GM21786 (cell line): ENCODE measurements at regions not wholly inside any gene's neighbourhood (a gene's known extent, or its start where the extent isn't known, plus 50 kb on each side); places are given as distances from the start of the nearest gene placed in this dataset.
"Not testable (repeated sequence)": the region's sequence is repeated elsewhere in the genome, so short reads cannot be mapped to it uniquely, and the experiment has no call there.

Experiments
- ATAC-seq: cut with Tn5 transposase; IDR thresholded peaks from one replicate; pipeline ENCODE4 v1.9.1; 2021; ENCODE audit not compliant: unreplicated experiment

GRCh38 chr14:58730792-58731464, 93.2 kb downstream of the DACT1 start:
- no peak for ATAC-seq

DNA sequence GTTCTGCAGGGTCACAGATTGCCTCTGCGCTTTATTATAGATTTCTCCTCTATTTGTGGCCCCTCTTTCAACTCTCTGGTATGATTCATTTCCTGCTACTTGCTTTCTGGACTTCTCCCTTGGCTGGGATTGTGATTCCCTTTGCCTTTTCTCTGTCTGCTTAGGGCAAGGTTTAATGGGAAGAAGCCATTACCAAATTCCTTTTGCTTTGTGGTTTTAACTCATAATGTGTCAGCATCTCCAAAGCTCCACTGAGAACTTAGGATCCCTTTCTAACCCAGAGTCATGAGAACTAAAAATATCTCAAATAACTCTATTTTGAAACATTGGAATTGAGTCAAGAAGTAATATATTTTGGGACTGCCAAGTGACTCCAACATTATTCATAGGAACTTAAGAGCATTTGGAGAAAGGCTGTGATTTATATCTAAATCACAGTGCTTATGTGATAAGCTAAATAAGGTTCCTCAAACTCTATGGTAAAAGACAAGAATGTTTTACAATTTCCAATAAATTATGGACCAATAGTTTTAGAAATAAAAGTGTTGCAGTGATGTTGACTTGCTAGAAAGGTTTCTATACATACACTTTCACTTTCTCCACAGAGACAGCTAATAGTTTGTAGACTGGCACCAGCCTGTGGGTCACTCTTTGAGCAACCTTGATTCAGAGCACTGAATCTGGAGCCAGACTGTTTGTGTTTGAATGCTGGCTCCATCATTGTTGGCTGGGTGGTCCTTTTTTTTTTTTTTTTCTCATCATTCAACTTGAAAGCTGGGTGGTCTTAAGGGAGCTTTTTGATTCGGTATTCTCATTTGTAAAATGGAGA, 93.9 kb downstream of the DACT1 start:
- no peak for ATAC-seq

GRCh38 chr14:58732387-58732786, 94.6 kb downstream of the DACT1 start:
- no peak for ATAC-seq

DNA sequence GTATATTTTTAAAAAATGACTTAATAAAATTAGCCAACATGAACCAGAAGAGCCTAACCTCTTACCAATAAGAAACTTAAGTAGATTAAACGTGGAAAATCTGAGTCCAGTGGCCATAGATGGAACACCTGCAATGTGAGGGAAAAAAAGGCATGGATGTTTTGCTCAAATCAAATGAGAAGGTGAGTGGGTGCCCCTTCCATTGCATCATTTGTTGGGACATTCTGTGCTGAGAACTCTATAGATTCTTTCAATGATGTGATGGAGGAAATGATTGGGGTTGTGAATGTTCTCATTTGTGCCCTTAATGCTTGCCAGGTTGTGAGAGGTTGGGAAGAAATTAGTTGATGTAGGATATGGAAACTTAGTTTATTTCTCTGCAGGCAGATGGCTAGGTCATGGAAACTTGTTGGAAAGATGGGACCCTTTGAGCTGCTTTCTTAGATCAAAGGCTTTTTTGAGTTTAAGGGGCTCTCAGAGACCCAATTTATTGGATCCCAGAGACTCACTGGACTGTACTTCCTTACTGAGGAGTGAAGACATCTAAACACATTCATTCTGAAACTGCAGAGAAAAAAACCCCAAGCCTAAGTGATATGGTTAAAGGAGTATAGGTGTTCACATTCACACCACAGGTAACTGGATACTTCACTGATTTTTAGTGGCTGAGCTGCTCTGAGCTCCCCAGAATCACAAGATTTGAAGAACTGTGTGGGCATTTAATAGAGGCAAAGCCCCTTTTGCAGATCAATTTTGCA, 95.9 kb downstream of the DACT1 start:
- peak; percentile 78 for ATAC-seq

DNA sequence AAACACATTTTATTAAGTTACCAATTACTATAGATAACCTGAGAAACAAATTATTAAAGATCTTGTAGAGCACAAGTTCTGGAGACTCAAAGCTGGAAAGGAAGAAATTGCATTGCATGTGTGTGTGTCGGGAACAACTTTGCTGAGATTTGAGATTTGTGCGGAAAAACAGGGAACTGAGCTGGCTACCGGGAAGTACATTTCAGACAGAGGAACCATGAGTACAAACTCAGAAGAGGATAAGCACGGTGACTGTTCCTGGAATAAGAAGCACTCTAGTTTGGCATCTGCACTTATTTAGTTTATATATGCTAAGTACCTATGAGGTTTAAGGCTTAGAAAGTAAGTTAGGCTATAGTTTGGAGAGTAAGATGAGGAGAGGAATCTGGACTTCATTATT, 97.8 kb downstream of the DACT1 start:
- ATAC-seq = no peak

DNA sequence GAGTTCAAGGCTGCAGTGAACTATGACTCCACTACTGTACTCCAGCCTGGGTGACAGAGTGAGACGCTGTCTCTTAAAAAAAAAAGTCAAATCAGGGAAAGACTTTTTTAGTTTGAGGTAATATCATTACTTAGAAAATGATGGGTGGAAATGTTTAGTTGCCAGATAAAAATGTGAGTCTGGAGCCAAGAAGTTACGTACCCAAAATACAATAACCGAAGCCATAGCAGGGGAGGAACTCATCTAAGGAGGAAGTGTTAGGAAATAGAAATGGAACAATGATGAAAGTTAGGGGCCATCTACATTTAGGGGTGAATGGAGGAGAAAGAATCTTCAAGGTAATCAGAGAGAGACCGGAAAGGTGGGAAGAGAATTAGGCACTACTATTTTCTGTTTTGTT, 98.8 kb downstream of the DACT1 start:
- ATAC-seq = no peak

DNA sequence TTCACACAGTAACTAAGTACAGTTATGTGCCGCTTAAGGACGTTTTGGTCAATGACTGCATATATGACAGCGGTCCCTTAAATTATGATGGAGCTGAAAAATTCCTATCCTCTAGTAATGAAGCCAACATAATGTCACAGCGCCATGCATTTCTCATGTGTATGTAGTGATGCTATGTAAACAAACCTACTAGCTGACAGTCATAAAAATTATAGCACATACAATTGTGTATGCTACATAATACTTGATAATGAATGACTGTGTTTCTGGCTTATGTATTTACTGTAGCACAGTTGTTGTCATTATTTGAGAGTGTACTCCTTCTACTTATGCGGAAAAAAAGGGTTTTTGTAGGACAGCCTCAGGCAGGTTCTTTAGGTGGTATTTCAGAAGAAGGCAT, 99.7 kb downstream of the DACT1 start:
- ATAC-seq = no peak

GRCh38 chr14:58738189-58738836, 100.6 kb downstream of the DACT1 start:
- no peak for ATAC-seq

DNA sequence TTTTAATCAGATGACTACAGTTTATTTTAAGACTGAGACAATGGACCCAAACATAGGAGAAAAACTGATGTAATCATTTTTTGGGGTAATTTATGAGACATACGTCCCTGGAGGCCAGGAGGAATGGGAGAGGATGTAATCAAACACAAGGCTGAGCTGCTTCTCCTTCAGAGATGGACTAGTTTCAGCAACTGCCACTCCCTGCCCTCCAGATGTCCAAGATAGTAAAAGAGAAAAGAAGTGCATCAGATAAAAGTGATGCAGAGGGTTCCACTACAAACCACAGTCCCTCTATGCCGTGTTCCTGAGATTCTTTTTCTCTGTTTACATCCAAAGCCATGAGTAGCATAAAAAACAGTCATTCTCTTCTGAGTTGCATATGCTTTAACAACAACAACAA, 101.1 kb downstream of the DACT1 start:
- no peak for ATAC-seq

DNA sequence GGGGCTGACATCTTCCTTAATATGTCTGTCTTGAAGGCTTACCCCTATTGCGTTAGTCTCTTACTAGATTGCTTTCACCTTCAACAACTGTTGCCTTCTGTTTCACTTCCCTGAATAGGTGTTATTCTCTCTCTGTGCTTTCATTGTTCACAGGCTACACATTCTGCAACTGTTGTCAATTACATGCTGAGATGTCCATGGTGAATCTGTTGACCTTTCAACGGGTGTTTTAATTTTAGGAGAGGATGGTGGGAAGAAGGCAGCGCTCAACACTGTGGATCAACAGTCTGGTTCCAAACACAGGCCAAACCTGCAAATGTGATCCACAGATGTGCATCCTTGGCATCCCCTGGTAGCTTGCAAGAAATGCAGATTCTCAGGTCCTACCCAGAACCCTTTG, 101.9 kb downstream of the DACT1 start:
- peak; percentile 97 for ATAC-seq

GRCh38 chr14:58740379-58740935, 102.7 kb downstream of the DACT1 start:
- no peak for ATAC-seq

- ATAC-seq = no peak
Observed at GRCh38 chr14:58744801-58745394, 107.1 kb downstream of the DACT1 start.

- no peak for ATAC-seq
Observed at GRCh38 chr14:58746261-58746660, 108.5 kb downstream of the DACT1 start.

DNA sequence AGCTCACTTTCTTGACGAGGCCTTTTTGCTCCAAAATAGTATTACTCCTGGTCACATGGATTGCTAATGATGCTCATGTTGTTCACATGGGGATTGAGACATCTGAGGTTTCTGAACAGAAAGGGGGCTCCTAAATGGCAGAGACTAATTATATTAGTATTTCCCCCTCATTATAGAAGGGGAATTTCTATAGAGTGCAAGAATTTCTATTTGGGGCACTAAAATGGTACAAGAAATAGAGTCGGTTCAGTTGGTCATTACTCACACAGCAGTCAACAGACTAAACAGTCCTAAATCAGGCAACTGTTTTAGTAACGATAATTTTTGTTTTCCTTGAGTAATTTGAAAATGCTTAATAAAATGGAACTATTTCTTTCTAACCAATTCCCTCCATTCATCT, 108.9 kb downstream of the DACT1 start:
- ATAC-seq = no peak

DNA sequence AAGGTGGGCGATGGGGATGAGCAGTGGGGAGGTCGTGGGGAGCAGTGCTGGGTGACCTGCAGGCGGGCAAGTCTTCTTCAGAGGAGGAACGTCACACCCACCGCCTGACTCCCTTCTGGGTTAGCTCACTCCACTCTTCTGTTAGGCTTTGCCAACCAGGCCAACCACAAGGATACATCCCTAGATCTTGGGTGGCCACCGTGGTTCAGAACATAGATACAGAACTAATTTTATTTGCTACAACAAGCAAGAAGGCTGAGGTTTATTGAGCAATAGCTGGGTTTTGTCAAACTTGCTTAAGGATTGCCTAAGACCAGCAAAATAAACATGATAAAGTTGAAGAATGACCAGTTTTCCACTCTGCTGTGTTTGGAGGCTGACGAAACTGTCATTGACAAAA, 109.4 kb downstream of the DACT1 start:
- no peak for ATAC-seq

- not testable (repeated sequence) for ATAC-seq
Observed at GRCh38 chr14:58748251-58748650, 110.5 kb downstream of the DACT1 start.

GRCh38 chr14:58749066-58749669, 111.4 kb downstream of the DACT1 start:
- ATAC-seq = peak; percentile 93

DNA sequence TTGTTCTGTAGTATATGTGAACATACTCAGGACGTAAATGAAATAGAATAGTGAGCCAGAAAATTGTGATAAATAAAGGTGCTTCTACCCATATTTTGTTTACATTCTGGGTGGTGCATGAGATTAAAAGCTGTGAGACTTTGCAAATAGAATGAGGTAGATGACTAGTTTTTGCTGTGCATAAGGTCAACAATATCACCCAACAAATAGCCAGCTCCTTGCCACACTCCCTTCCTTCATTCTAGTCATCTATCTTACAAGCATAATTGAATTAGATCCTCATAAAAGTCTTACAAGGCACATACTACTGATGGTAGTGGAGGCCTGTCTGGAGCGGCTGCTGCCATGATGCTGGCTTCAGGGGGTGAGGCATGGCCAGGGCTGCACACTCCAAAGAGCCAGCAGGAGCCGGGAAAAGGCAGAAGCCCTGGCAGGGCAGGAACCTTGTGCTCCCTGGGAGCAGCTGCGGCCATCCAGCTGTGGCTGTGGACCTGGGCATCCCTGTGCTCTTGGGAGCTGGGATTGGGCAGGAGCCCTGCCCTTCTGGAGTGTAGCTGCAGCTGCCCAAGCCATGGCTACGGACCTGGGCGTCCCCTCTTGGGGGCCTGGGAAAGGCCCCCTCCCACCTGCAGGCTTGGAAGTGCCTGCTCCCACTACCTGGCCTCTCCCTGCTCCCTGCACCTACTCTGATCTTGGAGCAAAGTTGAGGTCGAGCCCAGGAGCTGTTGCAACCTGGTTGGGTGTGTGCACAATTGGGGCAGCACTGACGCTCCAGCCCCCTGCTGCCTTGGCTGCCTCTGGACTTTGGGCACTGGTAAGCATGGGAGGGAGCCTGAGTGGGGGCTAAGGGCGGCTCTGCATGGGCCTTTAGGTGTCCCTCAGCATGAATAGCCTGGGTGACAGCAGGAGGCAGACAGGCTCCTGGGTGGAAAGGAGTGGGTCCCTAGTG, 112.8 kb downstream of the DACT1 start:
- no peak for ATAC-seq

DNA sequence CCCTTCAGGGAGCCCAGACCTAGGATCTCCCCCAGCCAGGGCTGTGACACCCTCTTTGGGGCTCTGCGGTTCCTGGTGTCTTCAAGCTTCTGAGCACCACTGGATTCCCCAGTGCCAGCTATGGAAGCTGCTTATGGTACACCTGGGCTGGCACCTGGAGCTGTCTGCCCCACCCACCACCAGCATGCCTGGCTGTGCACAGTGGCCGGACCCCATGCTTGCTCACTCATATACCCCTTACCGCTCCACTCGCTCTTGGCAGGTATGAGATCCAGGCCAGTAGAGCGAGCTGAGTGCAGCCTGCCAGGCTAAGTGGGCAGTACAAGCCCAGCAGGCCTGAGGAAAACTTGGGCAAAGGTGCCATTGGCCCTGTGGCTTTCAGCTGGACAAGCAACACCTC, 114.0 kb downstream of the DACT1 start:
- no peak for ATAC-seq
